OCI-LY1 (cell line): ENCODE measurements at regions not wholly inside any gene's neighbourhood (a gene's known extent, or its start where the extent isn't known, plus 50 kb on each side); places are given as distances from the start of the nearest gene placed in this dataset.

Experiments used
- H2AFZ ChIP-seq: fragments of 200-600 bp; sonication (generic), shearing (Covaris generic); 2 replicates; pipeline ENCODE4 v1.6.0; 2014; ENCODE audit warnings: antibody characterized with exemption, mild to moderate bottlenecking, low read length
- H3F3A ChIP-seq: fragments of 200-600 bp; sonication (generic), shearing (Covaris generic); 2 replicates; pipeline ENCODE4 v1.6.0; 2014; ENCODE audit warnings: mild to moderate bottlenecking, antibody characterized with exemption, low read length, moderate library complexity; ENCODE audit not compliant: insufficient read depth
- H3K27ac ChIP-seq: fragments of 200-600 bp; sonication (generic); 2 replicates; pipeline ENCODE4 v1.5.1; 2014; ENCODE audit warnings: low read length, mixed run types, mild to moderate bottlenecking, low read depth; ENCODE audit not compliant: poor library complexity, severe bottlenecking
- H3K27me3 ChIP-seq: fragments of 200-600 bp; sonication (generic); 2 replicates; pipeline ENCODE4 v1.6.0; 2014; ENCODE audit warnings: antibody characterized with exemption, mild to moderate bottlenecking, low read length, moderate library complexity; ENCODE audit not compliant: insufficient read depth
- H3K36me3 ChIP-seq: fragments of 200-600 bp; sonication (generic); 2 replicates; pipeline ENCODE4 v1.6.1; 2014; ENCODE audit warnings: mild to moderate bottlenecking, antibody characterized with exemption, low read length, moderate library complexity, mixed read lengths; ENCODE audit not compliant: insufficient read depth
- H3K4me1 ChIP-seq: fragments of 200-600 bp; sonication (generic); 2 replicates; pipeline ENCODE4 v1.5.1; 2014; ENCODE audit warnings: mild to moderate bottlenecking, low read length, moderate library complexity; ENCODE audit not compliant: insufficient read depth, severe bottlenecking
- H3K4me2 ChIP-seq: fragments of 200-600 bp; sonication (generic), shearing (Covaris generic); 2 replicates; pipeline ENCODE4 v1.6.1; 2014; ENCODE audit warnings: low read length
- H3K4me3 ChIP-seq: fragments of 200-600 bp; sonication (generic); 2 replicates; pipeline ENCODE4 v1.5.1; 2014; ENCODE audit warnings: low read length, low read depth, mild to moderate bottlenecking, mixed read lengths; ENCODE audit not compliant: poor library complexity, severe bottlenecking
- H3K79me2 ChIP-seq: fragments of 200-600 bp; shearing (Covaris generic); 2 replicates; pipeline ENCODE4 v1.6.1; 2016; ENCODE audit warnings: mixed run types, low read length, mixed read lengths; ENCODE audit not compliant: insufficient read depth
- H3K9ac ChIP-seq: fragments of 200-600 bp; sonication (generic), shearing (Covaris generic); 2 replicates; pipeline ENCODE4 v1.6.1; 2014; ENCODE audit warnings: mild to moderate bottlenecking, low read length, mixed read lengths
- H3K9me2 ChIP-seq: fragments of 200-600 bp; sonication (generic), shearing (Covaris generic); 2 replicates; pipeline ENCODE4 v1.6.1; 2014; ENCODE audit warnings: low read depth, mild to moderate bottlenecking, low read length, mixed read lengths
- H3K9me3 ChIP-seq: fragments of 200-600 bp; shearing (Covaris generic); 2 replicates; pipeline ENCODE4 v1.6.1; 2014; ENCODE audit warnings: low read length, mixed read lengths
- H4K20me1 ChIP-seq: fragments of 200-600 bp; sonication (generic), shearing (Covaris generic); 2 replicates; pipeline ENCODE4 v1.6.0; 2016; ENCODE audit warnings: mild to moderate bottlenecking, low read length; ENCODE audit not compliant: insufficient read depth
- CTCF ChIP-seq: fragments of 200-600 bp; sonication (generic), shearing (Covaris generic); IDR thresholded peaks from 2 replicates; pipeline ENCODE4 v1.5.1; 2017; ENCODE audit warnings: mild to moderate bottlenecking, antibody characterized with exemption, low read length, moderate library complexity, mixed read lengths
- EZH2 ChIP-seq: fragments of 200-600 bp; sonication (generic), shearing (Covaris generic); IDR thresholded peaks from 2 replicates; pipeline ENCODE4 v1.8.0; 2017; ENCODE audit warnings: borderline replicate concordance, mixed run types, mild to moderate bottlenecking, antibody characterized with exemption, low read length, moderate library complexity, mixed read lengths

- no peak overlapping the region for H3K27ac ChIP-seq
- TF ChIP-seq CTCF (no peak), EZH2 (no peak)
- no peaks in the 10 kb centered on the region for H3K9me2 ChIP-seq
- no peaks in the 10 kb centered on the region for H3K9me3 ChIP-seq
- H3K4me1 ChIP-seq = no peaks in the 10 kb centered on the region
- no peak overlapping the region for H3K4me2 ChIP-seq
- no peak overlapping the region for H3K4me3 ChIP-seq
- no peak overlapping the region for H3K9ac ChIP-seq
- H3F3A ChIP-seq = no peaks in the 10 kb centered on the region
- H3K79me2 ChIP-seq = no peaks in the 10 kb centered on the region
- H2AFZ ChIP-seq = no peak overlapping the region
- H4K20me1 ChIP-seq = no peaks in the 10 kb centered on the region
- no peaks in the 10 kb centered on the region for H3K36me3 ChIP-seq
- H3K27me3 ChIP-seq = no peaks in the 10 kb centered on the region
Observed at GRCh38 chr14:98175881-98176280, 1096.1 kb downstream of the BCL11B start.

GRCh38 chr14:98176892-98177291 lies 1095.1 kb downstream of the BCL11B start:
- Histone ChIP-seq H3K27me3 (no peaks in the 10 kb centered on the region), H3K79me2 (no peaks in the 10 kb centered on the region), H3K9me2 (no peaks in the 10 kb centered on the region), H3F3A (no peaks in the 10 kb centered on the region), H3K9ac (no peak overlapping the region), H3K4me2 (no peak overlapping the region), H3K4me1 (no peaks in the 10 kb centered on the region), H3K36me3 (no peaks in the 10 kb centered on the region), H3K4me3 (no peak overlapping the region), H3K9me3 (no peaks in the 10 kb centered on the region), H2AFZ (no peak overlapping the region), H3K27ac (no peak overlapping the region), H4K20me1 (no peaks in the 10 kb centered on the region)
- TF ChIP-seq CTCF (no peak), EZH2 (no peak)

- Histone ChIP-seq H3K79me2 (no peaks in the 10 kb centered on the region), H3K9ac (no peak overlapping the region), H2AFZ (no peak overlapping the region), H3K36me3 (no peaks in the 10 kb centered on the region), H3K4me1 (no peaks in the 10 kb centered on the region), H3K27ac (no peak overlapping the region), H3K4me2 (no peak overlapping the region), H3F3A (no peaks in the 10 kb centered on the region), H3K9me2 (no peaks in the 10 kb centered on the region), H4K20me1 (no peaks in the 10 kb centered on the region), H3K9me3 (no peaks in the 10 kb centered on the region), H3K4me3 (no peak overlapping the region), H3K27me3 (no peaks in the 10 kb centered on the region)
- TF ChIP-seq CTCF (no peak), EZH2 (no peak)
Observed at GRCh38 chr14:98177551-98177950, 1094.4 kb downstream of the BCL11B start.
